Activated B cell treated with CpG ODN at 0.5 μM for 24 hours (primary cell): ENCODE measurements at regions not wholly inside any gene's neighbourhood (a gene's known extent, or its start where the extent isn't known, plus 50 kb on each side); places are given as distances from the start of the nearest gene placed in this dataset.

Experiments used
- ATAC-seq: fragments of 200-7000 bp; cut with Tn5 transposase; one replicate; pipeline ENCODE4 v1.10.0; 2021; ENCODE audit warnings: low read depth, mild to moderate bottlenecking, moderate library complexity
- CTCF ChIA-PET: fragments of 350-600 bp; sonication (Branson Sonifier 250); formaldehyde crosslinking; loops from one replicate; lab custom pipeline; 2021; ENCODE audit warnings: antibody characterized with exemption; lab: Charles Lee
- POLR2A ChIA-PET: fragments of 350-600 bp; sonication (Branson Sonifier 250); formaldehyde crosslinking; loops from one replicate; lab custom pipeline; 2021; ENCODE audit warnings: antibody characterized with exemption; lab: Charles Lee
- DNase-seq: peaks from one replicate; pipeline ENCODE4 v3.0.0; 2022
- H3K27ac Mint-ChIP-seq: one replicate; pipeline ENCODE4 v1.8.0; 2020; ENCODE audit warnings: mixed read lengths
- H3K27me3 Mint-ChIP-seq: one replicate; pipeline ENCODE4 v1.8.0; 2021; ENCODE audit warnings: mixed read lengths
- H3K36me3 Mint-ChIP-seq: one replicate; pipeline ENCODE4 v1.8.0; 2021; ENCODE audit warnings: low read depth, mixed read lengths
- H3K4me1 Mint-ChIP-seq: one replicate; pipeline ENCODE4 v1.8.0; 2021; ENCODE audit warnings: mixed read lengths
- H3K4me3 Mint-ChIP-seq: one replicate; pipeline ENCODE4 v1.8.0; 2020; ENCODE audit warnings: mild to moderate bottlenecking, mixed read lengths
- H3K9me3 Mint-ChIP-seq: one replicate; pipeline ENCODE4 v1.8.0; 2020; ENCODE audit warnings: mixed read lengths
- CTCF ChIP-seq: fragments of 200-600 bp; IDR thresholded peaks from one replicate; pipeline ENCODE4 v1.8.0; 2022; ENCODE audit warnings: antibody characterized with exemption, mild to moderate bottlenecking
- intact Hi-C: fragments of 100-400 bp; cut with micrococcal nuclease; formaldehyde crosslinking; loops from one replicate; pipeline ENCODE4 v1.15.1; 2024

- CTCF ChIA-PET = no interaction called here
Measured at GRCh38 chr2:234802071-234802844, 149.6 kb upstream of the SH3BP4 start.

GRCh38 chr2:234797566-234798250 is 154.1 kb upstream of the SH3BP4 start:
- no peak for TF ChIP-seq CTCF
- DNase-seq = no peak
- Mint-ChIP-seq H3K27ac (no peak overlapping the region), H3K4me3 (no peak overlapping the region), H3K4me1 (no peaks in the 10 kb centered on the region), H3K9me3 (no peaks in the 10 kb centered on the region), H3K36me3 (no peaks in the 10 kb centered on the region), H3K27me3 (peaks cover 6% of the 10 kb centered on the region)
- ChIA-PET CTCF (no interaction called here), POLR2A (no interaction called here)
- ATAC-seq = no peak
- intact Hi-C loops = no loop called here

More at GRCh38 chr2:234802071-234802844, 149.6 kb upstream of the SH3BP4 start:
- no peak for ATAC-seq
- no peak for TF ChIP-seq CTCF
- H3K9me3 Mint-ChIP-seq = peaks cover 2% of the 10 kb centered on the region
- no peaks in the 10 kb centered on the region for H3K4me1 Mint-ChIP-seq
- peaks cover 6% of the 10 kb centered on the region for H3K27me3 Mint-ChIP-seq
- intact Hi-C loops = no loop called here
- DNase-seq = no peak
- no peaks in the 10 kb centered on the region for H3K36me3 Mint-ChIP-seq
- H3K4me3 Mint-ChIP-seq = no peak overlapping the region
- H3K27ac Mint-ChIP-seq = no peak overlapping the region
- POLR2A ChIA-PET = no interaction called here

- Mint-ChIP-seq H3K36me3 (no peaks in the 10 kb centered on the region), H3K9me3 (no peaks in the 10 kb centered on the region), H3K27me3 (peaks cover 6% of the 10 kb centered on the region), H3K4me1 (no peaks in the 10 kb centered on the region), H3K27ac (no peak overlapping the region), H3K4me3 (no peak overlapping the region)
- no peak for ATAC-seq
- no peak for DNase-seq
- TF ChIP-seq CTCF = no peak
- intact Hi-C loops = no loop called here
- CTCF ChIA-PET = no interaction called here
- POLR2A ChIA-PET = no interaction called here
Measured at GRCh38 chr2:234796045-234796591, 155.7 kb upstream of the SH3BP4 start.

DNA sequence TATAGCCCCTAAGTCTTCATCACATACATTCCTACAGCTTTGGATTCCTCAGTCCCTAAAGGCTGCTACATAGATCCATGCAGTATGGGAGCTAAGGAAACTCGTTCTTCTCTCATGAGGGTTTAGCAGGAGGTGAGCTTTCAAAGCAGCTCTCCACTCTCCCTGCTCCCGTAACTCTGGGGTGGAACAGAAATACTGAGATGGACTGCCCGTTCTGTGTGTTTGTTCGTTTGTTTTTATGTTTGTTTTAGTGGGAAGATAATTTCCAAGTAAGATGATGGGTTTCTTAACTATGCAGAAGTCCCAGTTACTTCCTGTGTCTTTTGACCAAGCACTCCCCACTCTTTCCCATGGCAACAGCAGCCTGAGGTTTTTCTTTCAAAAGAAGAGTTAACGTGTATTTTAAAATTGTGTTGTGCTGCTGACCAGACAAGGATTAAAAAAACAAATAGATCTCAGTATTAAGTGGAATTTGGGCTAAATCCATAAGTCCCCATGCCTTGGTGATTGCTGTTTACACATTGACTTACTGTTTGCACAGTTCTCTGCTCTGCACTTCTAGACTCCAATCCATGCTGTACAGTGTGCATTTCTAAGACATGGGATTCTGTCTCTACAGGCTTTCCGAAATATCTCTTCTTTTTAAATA is 156.4 kb upstream of the SH3BP4 start:
- Mint-ChIP-seq H3K36me3 (no peaks in the 10 kb centered on the region), H3K27ac (no peak overlapping the region), H3K27me3 (peaks cover 2% of the 10 kb centered on the region), H3K9me3 (no peaks in the 10 kb centered on the region), H3K4me3 (no peak overlapping the region), H3K4me1 (no peaks in the 10 kb centered on the region)
- ChIA-PET POLR2A (no interaction called here), CTCF (no interaction called here)
- DNase-seq (no peak), ATAC-seq (no peak)
- intact Hi-C loops = no loop called here
- no peak for TF ChIP-seq CTCF

DNA sequence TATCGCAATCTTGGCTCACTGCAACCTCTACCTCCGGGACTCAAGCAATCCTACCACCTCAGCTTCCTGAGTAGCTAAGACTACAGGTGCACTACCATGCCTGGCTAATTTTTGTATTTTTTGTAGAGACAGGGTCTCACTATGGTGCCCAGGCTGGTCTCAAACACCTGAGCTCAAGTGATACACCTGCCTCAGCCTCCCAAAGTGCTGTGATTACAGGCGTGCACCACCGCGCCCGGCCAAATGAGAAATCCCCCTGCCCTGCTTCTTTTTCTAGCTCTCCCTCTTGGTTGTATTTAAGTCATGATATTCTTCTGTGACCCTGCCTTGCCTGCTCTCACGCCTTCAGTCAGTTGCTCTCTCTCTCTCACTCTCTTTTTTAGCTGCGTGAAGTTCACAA is 157.0 kb upstream of the SH3BP4 start:
- no peaks in the 10 kb centered on the region for H3K9me3 Mint-ChIP-seq
- POLR2A ChIA-PET = no interaction called here
- CTCF ChIA-PET = no interaction called here
- DNase-seq = no peak
- TF ChIP-seq CTCF = no peak
- H3K4me1 Mint-ChIP-seq = no peaks in the 10 kb centered on the region
- H3K4me3 Mint-ChIP-seq = no peak overlapping the region
- no peak overlapping the region for H3K27ac Mint-ChIP-seq
- ATAC-seq = no peak
- intact Hi-C loops = no loop called here
- no peaks in the 10 kb centered on the region for H3K36me3 Mint-ChIP-seq
- H3K27me3 Mint-ChIP-seq = peaks cover under 1% of the 10 kb centered on the region
